ENCODE measurements at regions not wholly inside any gene's neighbourhood (a gene's known extent, or its start where the extent isn't known, plus 50 kb on each side); places are given as distances from the start of the nearest gene placed in this dataset.

- Histone ChIP-seq H3K9me3 (ENCODE audit: control insufficient read depth, low read length) (peaks cover 3% of the 10 kb centered on the region), H3K4me3 (ENCODE audit: low read length in 2 of 2) (no peak overlapping the region), H3K4me1 (ENCODE audit: control insufficient read depth in 1 of 2, insufficient read depth in 2 of 2, low read length in 2 of 2) (no peaks in the 10 kb centered on the region), H3K36me3 (ENCODE audit: control insufficient read depth in 1 of 2, insufficient read depth in 2 of 2, low read length in 1 of 2) (no peaks in the 10 kb centered on the region), H3K27ac (ENCODE audit: low read depth in 1 of 2, low read length in 2 of 2) (no peak overlapping the region), H3K27me3 (ENCODE audit: control insufficient read depth in 1 of 2, insufficient read depth in 2 of 2, low read length in 1 of 2) (no peaks in the 10 kb centered on the region)
- ATAC-seq (ENCODE audit: low FRiP score): no peak
- no peak for DNase-seq
- WGBS, 2 donors: 2 to 4% methylated on average over 2 of the region's 2 CpGs
- intact Hi-C loops (cut with DNase I): no loop called here
These were observed 88.9 kb upstream of the NEBL start for GRCh38 chr10:20986049-20986448.

- DNase-seq (no peak), ATAC-seq (ENCODE audit: low FRiP score) (no peak)
- no peaks in the 10 kb centered on the region for H3K36me3 ChIP-seq (ENCODE audit: control insufficient read depth in 1 of 2, insufficient read depth in 2 of 2, low read length in 1 of 2)
- no peak overlapping the region for H3K4me3 ChIP-seq (ENCODE audit: low read length in 2 of 2)
- no peaks in the 10 kb centered on the region for H3K27me3 ChIP-seq (ENCODE audit: control insufficient read depth in 1 of 2, insufficient read depth in 2 of 2, low read length in 1 of 2)
- intact Hi-C loops (cut with DNase I): no loop called here
- H3K27ac ChIP-seq (ENCODE audit: low read depth in 1 of 2, low read length in 2 of 2): no peak overlapping the region
- H3K4me1 ChIP-seq (ENCODE audit: control insufficient read depth in 1 of 2, insufficient read depth in 2 of 2, low read length in 2 of 2): no peaks in the 10 kb centered on the region
- WGBS, 2 donors: 93 to 94% methylated on average over 8 of the region's 8 CpGs
- H3K9me3 ChIP-seq (ENCODE audit: control insufficient read depth, low read length): peaks cover 3% of the 10 kb centered on the region
These were observed 87.6 kb upstream of the NEBL start for GRCh38 chr10:20984662-20985061.

- intact Hi-C loops (cut with DNase I): no loop called here
- Histone ChIP-seq H3K27me3 (ENCODE audit: control insufficient read depth in 1 of 2, insufficient read depth in 2 of 2, low read length in 1 of 2) (no peaks in the 10 kb centered on the region), H3K9me3 (ENCODE audit: control insufficient read depth, low read length) (peaks cover 2% of the 10 kb centered on the region), H3K4me1 (ENCODE audit: control insufficient read depth in 1 of 2, insufficient read depth in 2 of 2, low read length in 2 of 2) (no peaks in the 10 kb centered on the region), H3K27ac (ENCODE audit: low read depth in 1 of 2, low read length in 2 of 2) (no peak overlapping the region), H3K36me3 (ENCODE audit: control insufficient read depth in 1 of 2, insufficient read depth in 2 of 2, low read length in 1 of 2) (no peaks in the 10 kb centered on the region), H3K4me3 (ENCODE audit: low read length in 2 of 2) (no peak overlapping the region)
- 99 to 100% methylated on average over 2 of the region's 2 CpGs for WGBS, 2 donors
- DNase-seq (no peak), ATAC-seq (ENCODE audit: low FRiP score) (no peak)
These were observed 84.4 kb upstream of the NEBL start for GRCh38 chr10:20981419-20981953.

- no peak for ATAC-seq (ENCODE audit: low FRiP score)
These were observed 81.5 kb upstream of the NEBL start for GRCh38 chr10:20978617-20979016.

GRCh38 chr10:20977300-20977699 is 80.2 kb upstream of the NEBL start:
- intact Hi-C loops (cut with DNase I): no loop called here
- Histone ChIP-seq H3K9me3 (ENCODE audit: control insufficient read depth, low read length) (peaks cover 2% of the 10 kb centered on the region), H3K27me3 (ENCODE audit: control insufficient read depth in 1 of 2, insufficient read depth in 2 of 2, low read length in 1 of 2) (no peaks in the 10 kb centered on the region), H3K4me1 (ENCODE audit: control insufficient read depth in 1 of 2, insufficient read depth in 2 of 2, low read length in 2 of 2) (no peaks in the 10 kb centered on the region), H3K4me3 (ENCODE audit: low read length in 2 of 2) (no peak overlapping the region), H3K36me3 (ENCODE audit: control insufficient read depth in 1 of 2, insufficient read depth in 2 of 2, low read length in 1 of 2) (no peaks in the 10 kb centered on the region), H3K27ac (ENCODE audit: low read depth in 1 of 2, low read length in 2 of 2) (no peak overlapping the region)
- DNase-seq (no peak), ATAC-seq (ENCODE audit: low FRiP score) (no peak)
- WGBS, 2 donors: 84 to 89% methylated on average over 5 of the region's 5 CpGs

More at GRCh38 chr10:20978617-20979016, 81.5 kb upstream of the NEBL start:
- 68 to 69% methylated on average over 5 of the region's 5 CpGs for WGBS, 2 donors
- intact Hi-C loops (cut with DNase I): no loop called here
- Histone ChIP-seq H3K27ac (ENCODE audit: low read depth in 1 of 2, low read length in 2 of 2) (no peak overlapping the region), H3K4me1 (ENCODE audit: control insufficient read depth in 1 of 2, insufficient read depth in 2 of 2, low read length in 2 of 2) (no peaks in the 10 kb centered on the region), H3K27me3 (ENCODE audit: control insufficient read depth in 1 of 2, insufficient read depth in 2 of 2, low read length in 1 of 2) (no peaks in the 10 kb centered on the region), H3K36me3 (ENCODE audit: control insufficient read depth in 1 of 2, insufficient read depth in 2 of 2, low read length in 1 of 2) (no peaks in the 10 kb centered on the region), H3K9me3 (ENCODE audit: control insufficient read depth, low read length) (peaks cover 2% of the 10 kb centered on the region), H3K4me3 (ENCODE audit: low read length in 2 of 2) (no peak overlapping the region)
- no peak for DNase-seq

GRCh38 chr10:20976891-20977290 is 79.8 kb upstream of the NEBL start:
- Histone ChIP-seq H3K27me3 (ENCODE audit: control insufficient read depth in 1 of 2, insufficient read depth in 2 of 2, low read length in 1 of 2) (no peaks in the 10 kb centered on the region), H3K9me3 (ENCODE audit: control insufficient read depth, low read length) (peaks cover 2% of the 10 kb centered on the region), H3K36me3 (ENCODE audit: control insufficient read depth in 1 of 2, insufficient read depth in 2 of 2, low read length in 1 of 2) (no peaks in the 10 kb centered on the region), H3K4me3 (ENCODE audit: low read length in 2 of 2) (no peak overlapping the region), H3K27ac (ENCODE audit: low read depth in 1 of 2, low read length in 2 of 2) (no peak overlapping the region), H3K4me1 (ENCODE audit: control insufficient read depth in 1 of 2, insufficient read depth in 2 of 2, low read length in 2 of 2) (no peaks in the 10 kb centered on the region)
- DNase-seq (no peak), ATAC-seq (ENCODE audit: low FRiP score) (no peak)
- intact Hi-C loops (cut with DNase I): no loop called here
- 89 to 93% methylated on average over 3 of the region's 3 CpGs for WGBS, 2 donors

GRCh38 chr10:20976390-20976789 is 79.3 kb upstream of the NEBL start:
- Histone ChIP-seq H3K27ac (ENCODE audit: low read depth in 1 of 2, low read length in 2 of 2) (no peak overlapping the region), H3K4me3 (ENCODE audit: low read length in 2 of 2) (no peak overlapping the region), H3K36me3 (ENCODE audit: control insufficient read depth in 1 of 2, insufficient read depth in 2 of 2, low read length in 1 of 2) (no peaks in the 10 kb centered on the region), H3K27me3 (ENCODE audit: control insufficient read depth in 1 of 2, insufficient read depth in 2 of 2, low read length in 1 of 2) (no peaks in the 10 kb centered on the region), H3K9me3 (ENCODE audit: control insufficient read depth, low read length) (peaks cover under 1% of the 10 kb centered on the region), H3K4me1 (ENCODE audit: control insufficient read depth in 1 of 2, insufficient read depth in 2 of 2, low read length in 2 of 2) (no peaks in the 10 kb centered on the region)
- no peak for ATAC-seq (ENCODE audit: low FRiP score)
- DNase-seq: no peak
- intact Hi-C loops (cut with DNase I): no loop called here
- WGBS, 2 donors: 93 to 95% methylated on average over 3 of the region's 3 CpGs

- Histone ChIP-seq H3K9me3 (ENCODE audit: control insufficient read depth, low read length) (no peaks in the 10 kb centered on the region), H3K27me3 (ENCODE audit: control insufficient read depth in 1 of 2, insufficient read depth in 2 of 2, low read length in 1 of 2) (no peaks in the 10 kb centered on the region), H3K4me3 (ENCODE audit: low read length in 2 of 2) (no peak overlapping the region), H3K27ac (ENCODE audit: low read depth in 1 of 2, low read length in 2 of 2) (no peak overlapping the region), H3K36me3 (ENCODE audit: control insufficient read depth in 1 of 2, insufficient read depth in 2 of 2, low read length in 1 of 2) (no peaks in the 10 kb centered on the region), H3K4me1 (ENCODE audit: control insufficient read depth in 1 of 2, insufficient read depth in 2 of 2, low read length in 2 of 2) (no peaks in the 10 kb centered on the region)
- 90 to 92% methylated on average over 4 of the region's 4 CpGs for WGBS, 2 donors
- intact Hi-C loops (cut with DNase I): no loop called here
- ATAC-seq (ENCODE audit: low FRiP score): no peak
- no peak for DNase-seq
These were observed 78.1 kb upstream of the NEBL start for GRCh38 chr10:20975236-20975635.

GRCh38 chr10:20972925-20973324 is 75.8 kb upstream of the NEBL start:
- intact Hi-C loops (cut with DNase I): no loop called here
- H3K4me1 ChIP-seq (ENCODE audit: control insufficient read depth in 1 of 2, insufficient read depth in 2 of 2, low read length in 2 of 2): no peaks in the 10 kb centered on the region
- no peaks in the 10 kb centered on the region for H3K36me3 ChIP-seq (ENCODE audit: control insufficient read depth in 1 of 2, insufficient read depth in 2 of 2, low read length in 1 of 2)
- no peak for ATAC-seq (ENCODE audit: low FRiP score)
- DNase-seq: no peak
- 72 to 82% methylated on average over 2 of the region's 2 CpGs for WGBS, 2 donors
- no peaks in the 10 kb centered on the region for H3K27me3 ChIP-seq (ENCODE audit: control insufficient read depth in 1 of 2, insufficient read depth in 2 of 2, low read length in 1 of 2)
- no peak overlapping the region for H3K27ac ChIP-seq (ENCODE audit: low read depth in 1 of 2, low read length in 2 of 2)
- H3K4me3 ChIP-seq (ENCODE audit: low read length in 2 of 2): no peak overlapping the region
- H3K9me3 ChIP-seq (ENCODE audit: control insufficient read depth, low read length): no peaks in the 10 kb centered on the region
